Panc1 (cell line): ENCODE measurements at regions not wholly inside any gene's neighbourhood (a gene's known extent, or its start where the extent isn't known, plus 50 kb on each side); places are given as distances from the start of the nearest gene placed in this dataset.

Experiments used
- ATAC-seq: fragments of 200-7000 bp; cut with Tn5 transposase; 2 replicates; pipeline ENCODE4 v1.9.1; 2020; ENCODE audit warnings: mild to moderate bottlenecking, moderate library complexity
- BruUV-seq: library from RNA; stranded (reverse); fragments of 400-500 nt; replicated peaks from 2 replicates; lab custom pipeline; 2021; lab: Mats Ljungman, UMichigan
- CTCF ChIA-PET: fragments of 300-600 bp; sonication (Branson Sonifier 250); formaldehyde crosslinking; loops from one replicate; lab custom pipeline; 2022; ENCODE audit warnings: antibody characterized with exemption; lab: Charles Lee
- POLR2A ChIA-PET: fragments of 300-600 bp; sonication (Branson Sonifier 250); formaldehyde crosslinking; loops from one replicate; lab custom pipeline; 2022; ENCODE audit warnings: antibody characterized with exemption; lab: Charles Lee
- DNase-seq: peaks from one replicate; pipeline ENCODE4 v3.0.0-alpha.2; 2010; ENCODE audit warnings: low read depth, low spot score
- H3K27ac ChIP-seq: 2 replicates; pipeline ENCODE4 v1.5.1; 2011; ENCODE audit warnings: mild to moderate bottlenecking, low read length, inconsistent platforms
- H3K27me3 ChIP-seq: fragments of 200-500 bp; sonication (Bioruptor generic); 2 replicates; pipeline ENCODE4 v1.6.0; 2014; ENCODE audit warnings: low read length, inconsistent platforms; ENCODE audit not compliant: control insufficient read depth, insufficient read depth
- H3K36me3 ChIP-seq: fragments of 200-500 bp; sonication (Bioruptor generic); 2 replicates; pipeline ENCODE4 v1.5.1; 2014; ENCODE audit warnings: inconsistent platforms, mild to moderate bottlenecking, low read length, moderate library complexity; ENCODE audit not compliant: control insufficient read depth, insufficient read depth
- H3K4me1 ChIP-seq: 2 replicates; pipeline ENCODE4 v1.5.1; 2011; ENCODE audit warnings: inconsistent platforms, mild to moderate bottlenecking, low read length, moderate library complexity; ENCODE audit not compliant: control insufficient read depth, insufficient read depth
- H3K4me3 ChIP-seq, 2 experiments: 2 replicates each; pipeline ENCODE4 v1.5.1; 2011 to 2012; ENCODE audit warnings: low read depth in 2 of 2, low read length in 2 of 2, mild to moderate bottlenecking in 2 of 2, inconsistent platforms in 1 of 2, moderate library complexity in 1 of 2
- H3K9me3 ChIP-seq: fragments of 200-500 bp; sonication (Bioruptor generic); 2 replicates; pipeline ENCODE4 v1.5.1; 2014; ENCODE audit warnings: low read depth, mild to moderate bottlenecking, inconsistent platforms, low read length, moderate library complexity; ENCODE audit not compliant: control insufficient read depth, insufficient read depth
- POLR2AphosphoS5 ChIP-seq: IDR thresholded peaks from 2 replicates; pipeline ENCODE4 v1.6.1; 2012; ENCODE audit warnings: mild to moderate bottlenecking, low read depth, low read length, moderate library complexity
- SIN3A ChIP-seq: IDR thresholded peaks from 2 replicates; pipeline ENCODE4 v1.6.1; 2012; ENCODE audit warnings: low read depth, mild to moderate bottlenecking, low read length, moderate library complexity, borderline replicate concordance; ENCODE audit not compliant: insufficient read depth
- TCF7L2 ChIP-seq: IDR thresholded peaks from 2 replicates; pipeline ENCODE4 v1.6.1; 2011; ENCODE audit warnings: mild to moderate bottlenecking, low read depth, low read length, inconsistent platforms
- in situ Hi-C: cut with HindIII; loops from 2 replicates; pipeline ENCODE4 v1.10.0; 2016; ENCODE audit warnings: low sequenced_read_pairs, low pct_unique_long_range_greater_than_20kb
- intact Hi-C: fragments of 100-400 bp; cut with micrococcal nuclease; formaldehyde crosslinking; loops from one replicate; pipeline ENCODE4 v1.10.0; 2022; ENCODE audit not compliant: unreplicated experiment
- TF ChIP-seq, protein P1 (sequence below), 2 experiments: IDR thresholded peaks; 2 replicates each; pipeline ENCODE4 v1.6.1; 2011 to 2012; ENCODE audit warnings: low read depth in 2 of 2, control low read depth in 1 of 2, low read length in 1 of 2, mild to moderate bottlenecking in 1 of 2, moderate library complexity in 1 of 2; ENCODE audit not compliant: insufficient read depth in 1 of 2
- TF ChIP-seq, protein P2 (sequence below): fragments of 450-650 bp; IDR thresholded peaks from 2 replicates; pipeline ENCODE4 v1.5.1; 2017; ENCODE audit warnings: mild to moderate bottlenecking

DNA sequence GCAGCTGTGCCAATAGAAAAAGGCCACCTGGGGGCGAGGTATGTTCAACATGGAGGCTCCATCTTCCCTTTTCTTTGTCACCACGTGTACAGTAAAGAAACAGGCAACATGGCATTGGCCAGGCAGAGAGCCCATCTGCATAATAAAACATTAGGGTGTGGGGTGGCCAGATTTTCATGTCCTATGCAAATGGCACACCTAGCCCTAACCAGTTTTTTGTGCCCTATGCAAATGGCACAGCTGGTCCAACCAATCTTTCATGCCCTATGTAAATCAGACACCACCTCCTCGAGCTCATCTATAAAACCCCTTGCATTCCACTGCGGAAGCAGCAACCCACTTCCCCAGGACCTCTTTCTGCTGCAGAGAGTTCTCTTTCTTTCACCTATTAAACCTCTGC is 149.1 kb upstream of the RGS6 start:
- H3K27ac ChIP-seq = no peak overlapping the region
- no TSS peak for BruUV-seq
- intact Hi-C loops = no loop called here
- 0 out of 2 replicates have a peak, but pooled peaks cover 2% of the 10 kb centered on the region for H3K27me3 ChIP-seq
- in situ Hi-C loops = no loop called here
- ChIA-PET POLR2A (no interaction called here), CTCF (no interaction called here)
- ATAC-seq (no peak), DNase-seq (no peak)
- no peak for TF ChIP-seq POLR2AphosphoS5
- TF ChIP-seq, protein P1, sequence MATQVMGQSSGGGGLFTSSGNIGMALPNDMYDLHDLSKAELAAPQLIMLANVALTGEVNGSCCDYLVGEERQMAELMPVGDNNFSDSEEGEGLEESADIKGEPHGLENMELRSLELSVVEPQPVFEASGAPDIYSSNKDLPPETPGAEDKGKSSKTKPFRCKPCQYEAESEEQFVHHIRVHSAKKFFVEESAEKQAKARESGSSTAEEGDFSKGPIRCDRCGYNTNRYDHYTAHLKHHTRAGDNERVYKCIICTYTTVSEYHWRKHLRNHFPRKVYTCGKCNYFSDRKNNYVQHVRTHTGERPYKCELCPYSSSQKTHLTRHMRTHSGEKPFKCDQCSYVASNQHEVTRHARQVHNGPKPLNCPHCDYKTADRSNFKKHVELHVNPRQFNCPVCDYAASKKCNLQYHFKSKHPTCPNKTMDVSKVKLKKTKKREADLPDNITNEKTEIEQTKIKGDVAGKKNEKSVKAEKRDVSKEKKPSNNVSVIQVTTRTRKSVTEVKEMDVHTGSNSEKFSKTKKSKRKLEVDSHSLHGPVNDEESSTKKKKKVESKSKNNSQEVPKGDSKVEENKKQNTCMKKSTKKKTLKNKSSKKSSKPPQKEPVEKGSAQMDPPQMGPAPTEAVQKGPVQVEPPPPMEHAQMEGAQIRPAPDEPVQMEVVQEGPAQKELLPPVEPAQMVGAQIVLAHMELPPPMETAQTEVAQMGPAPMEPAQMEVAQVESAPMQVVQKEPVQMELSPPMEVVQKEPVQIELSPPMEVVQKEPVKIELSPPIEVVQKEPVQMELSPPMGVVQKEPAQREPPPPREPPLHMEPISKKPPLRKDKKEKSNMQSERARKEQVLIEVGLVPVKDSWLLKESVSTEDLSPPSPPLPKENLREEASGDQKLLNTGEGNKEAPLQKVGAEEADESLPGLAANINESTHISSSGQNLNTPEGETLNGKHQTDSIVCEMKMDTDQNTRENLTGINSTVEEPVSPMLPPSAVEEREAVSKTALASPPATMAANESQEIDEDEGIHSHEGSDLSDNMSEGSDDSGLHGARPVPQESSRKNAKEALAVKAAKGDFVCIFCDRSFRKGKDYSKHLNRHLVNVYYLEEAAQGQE (IDR thresholded peaks at IDR 0.05; ENCODE audit: insufficient read depth in 1 of 2, low read depth in 2 of 2, low read length in 1 of 2) = no peak
- no peak for TF ChIP-seq SIN3A
- TF ChIP-seq, protein P2, sequence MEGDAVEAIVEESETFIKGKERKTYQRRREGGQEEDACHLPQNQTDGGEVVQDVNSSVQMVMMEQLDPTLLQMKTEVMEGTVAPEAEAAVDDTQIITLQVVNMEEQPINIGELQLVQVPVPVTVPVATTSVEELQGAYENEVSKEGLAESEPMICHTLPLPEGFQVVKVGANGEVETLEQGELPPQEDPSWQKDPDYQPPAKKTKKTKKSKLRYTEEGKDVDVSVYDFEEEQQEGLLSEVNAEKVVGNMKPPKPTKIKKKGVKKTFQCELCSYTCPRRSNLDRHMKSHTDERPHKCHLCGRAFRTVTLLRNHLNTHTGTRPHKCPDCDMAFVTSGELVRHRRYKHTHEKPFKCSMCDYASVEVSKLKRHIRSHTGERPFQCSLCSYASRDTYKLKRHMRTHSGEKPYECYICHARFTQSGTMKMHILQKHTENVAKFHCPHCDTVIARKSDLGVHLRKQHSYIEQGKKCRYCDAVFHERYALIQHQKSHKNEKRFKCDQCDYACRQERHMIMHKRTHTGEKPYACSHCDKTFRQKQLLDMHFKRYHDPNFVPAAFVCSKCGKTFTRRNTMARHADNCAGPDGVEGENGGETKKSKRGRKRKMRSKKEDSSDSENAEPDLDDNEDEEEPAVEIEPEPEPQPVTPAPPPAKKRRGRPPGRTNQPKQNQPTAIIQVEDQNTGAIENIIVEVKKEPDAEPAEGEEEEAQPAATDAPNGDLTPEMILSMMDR = no peak
- no peak for TF ChIP-seq TCF7L2
- H3K4me1 ChIP-seq = no peaks in the 10 kb centered on the region
- H3K9me3 ChIP-seq = no peaks in the 10 kb centered on the region
- no peak overlapping the region for H3K4me3 ChIP-seq
- no peaks in the 10 kb centered on the region for H3K36me3 ChIP-seq

GRCh38 chr14:71783786-71784185 is 148.4 kb upstream of the RGS6 start:
- POLR2A ChIA-PET = no interaction called here
- intact Hi-C loops (no loop called here), in situ Hi-C loops (no loop called here)
- no TSS peak for BruUV-seq
- DNase-seq (no peak), ATAC-seq (no peak)
- no peaks in the 10 kb centered on the region for H3K4me1 ChIP-seq
- H3K27ac ChIP-seq = no peak overlapping the region
- no peaks in the 10 kb centered on the region for H3K9me3 ChIP-seq
- 0 out of 2 replicates have a peak, but pooled peaks cover 2% of the 10 kb centered on the region for H3K27me3 ChIP-seq
- no peak for TF ChIP-seq TCF7L2
- TF ChIP-seq POLR2AphosphoS5 = no peak
- TF ChIP-seq SIN3A = no peak
- TF ChIP-seq, protein P1 (IDR thresholded peaks at IDR 0.05; ENCODE audit: insufficient read depth in 1 of 2, low read depth in 2 of 2, low read length in 1 of 2) = no peak
- TF ChIP-seq, protein P2 = no peak
- CTCF ChIA-PET = no interaction called here
- no peaks in the 10 kb centered on the region for H3K36me3 ChIP-seq
- H3K4me3 ChIP-seq = no peak overlapping the region
